ENCODE measurements at regions not wholly inside any gene's neighbourhood (a gene's known extent, or its start where the extent isn't known, plus 50 kb on each side); places are given as distances from the start of the nearest gene placed in this dataset.

DNA sequence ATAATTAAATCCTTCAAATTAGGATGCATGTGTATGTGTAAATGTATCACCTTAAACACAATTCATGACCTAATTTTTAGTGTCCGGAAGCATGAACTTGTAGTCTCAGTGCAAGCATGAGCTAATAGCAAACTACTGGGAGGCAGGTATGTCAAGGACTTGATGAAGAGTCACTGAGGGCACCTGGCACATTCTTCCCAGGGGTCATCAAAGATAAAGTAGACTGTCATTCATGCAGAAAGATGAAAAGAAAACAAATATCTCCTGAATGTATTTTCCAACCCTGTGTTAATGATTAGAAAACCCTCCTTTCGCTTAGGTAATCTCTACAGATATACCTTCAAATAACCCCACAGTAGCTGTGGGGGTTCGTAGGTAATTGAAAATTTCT is 234.9 kb downstream of the SOCS6 start:
- TF ChIP-seq CTCF (IDR thresholded peaks at IDR 0.05; ENCODE audit: low read length) = no peak
- TF ChIP-seq EZH2phosphoT487 (IDR thresholded peaks at IDR 0.05; ENCODE audit: low read length) = no peak
- no peak for TF ChIP-seq EZH2 (optimal IDR thresholded peaks at IDR 0.05; ENCODE audit: low read depth, low read length)
